ENCODE measurements at regions not wholly inside any gene's neighbourhood (a gene's known extent, or its start where the extent isn't known, plus 50 kb on each side); places are given as distances from the start of the nearest gene placed in this dataset.

DNA sequence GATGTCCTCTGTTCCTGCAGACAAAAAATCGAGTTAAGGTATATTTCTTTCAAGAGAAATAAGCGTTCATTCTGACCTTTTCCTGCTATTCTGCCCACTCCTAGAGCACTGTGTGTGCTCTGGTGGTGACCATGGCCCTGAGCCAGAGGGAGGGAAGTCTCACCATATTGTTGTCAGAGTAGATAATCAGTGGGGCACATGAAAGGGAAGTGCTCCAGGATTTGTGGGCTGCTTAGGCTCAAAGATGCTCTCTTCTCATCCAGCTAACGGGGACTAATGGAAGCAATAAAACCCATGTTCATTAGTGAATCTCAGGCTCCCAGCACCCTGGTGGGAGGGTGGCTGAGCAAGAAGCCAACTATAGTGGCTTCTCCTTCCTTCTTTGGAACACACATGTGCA lies 70.7 kb upstream of the EOMES start:
- H3K36me3 ChIP-seq (ENCODE audit: insufficient read depth, low read length, poor library complexity, severe bottlenecking) = no peaks in the 10 kb centered on the region
- no peaks in the 10 kb centered on the region for H3K4me1 ChIP-seq (ENCODE audit: insufficient read depth, low read length, poor library complexity, severe bottlenecking)
- H3K9me3 ChIP-seq (ENCODE audit: low read depth, low read length, poor library complexity, severe bottlenecking) = no peaks in the 10 kb centered on the region
- no peak overlapping the region for H3K27ac ChIP-seq (ENCODE audit: low read depth, low read length, poor library complexity, severe bottlenecking)
- CTCF ChIA-PET = no interaction called here
- no peak for DNase-seq (ENCODE audit: low spot score)
- no peak overlapping the region for H3K4me3 ChIP-seq (ENCODE audit: low read depth, low read length, poor library complexity, severe bottlenecking)
- no peak for TF ChIP-seq EZH2 (IDR thresholded peaks at IDR 0.05; ENCODE audit: borderline replicate concordance, low read depth, low read length, poor library complexity, severe bottlenecking)
- TF ChIP-seq, protein P1, sequence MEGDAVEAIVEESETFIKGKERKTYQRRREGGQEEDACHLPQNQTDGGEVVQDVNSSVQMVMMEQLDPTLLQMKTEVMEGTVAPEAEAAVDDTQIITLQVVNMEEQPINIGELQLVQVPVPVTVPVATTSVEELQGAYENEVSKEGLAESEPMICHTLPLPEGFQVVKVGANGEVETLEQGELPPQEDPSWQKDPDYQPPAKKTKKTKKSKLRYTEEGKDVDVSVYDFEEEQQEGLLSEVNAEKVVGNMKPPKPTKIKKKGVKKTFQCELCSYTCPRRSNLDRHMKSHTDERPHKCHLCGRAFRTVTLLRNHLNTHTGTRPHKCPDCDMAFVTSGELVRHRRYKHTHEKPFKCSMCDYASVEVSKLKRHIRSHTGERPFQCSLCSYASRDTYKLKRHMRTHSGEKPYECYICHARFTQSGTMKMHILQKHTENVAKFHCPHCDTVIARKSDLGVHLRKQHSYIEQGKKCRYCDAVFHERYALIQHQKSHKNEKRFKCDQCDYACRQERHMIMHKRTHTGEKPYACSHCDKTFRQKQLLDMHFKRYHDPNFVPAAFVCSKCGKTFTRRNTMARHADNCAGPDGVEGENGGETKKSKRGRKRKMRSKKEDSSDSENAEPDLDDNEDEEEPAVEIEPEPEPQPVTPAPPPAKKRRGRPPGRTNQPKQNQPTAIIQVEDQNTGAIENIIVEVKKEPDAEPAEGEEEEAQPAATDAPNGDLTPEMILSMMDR (conservative IDR thresholded peaks at IDR 0.05; ENCODE audit: low read depth, low read length) = no peak
- intact Hi-C loops (cut with micrococcal nuclease; ENCODE audit: unreplicated experiment) = no loop called here
- POLR2A ChIA-PET (ENCODE audit: low non-redundant PET) = no interaction called here
- BruUV-seq (replicated peaks) = no TSS peak
- H3K27me3 ChIP-seq (replicated peaks; ENCODE audit: insufficient read depth, low read depth, low read length, poor library complexity) = no peaks in the 10 kb centered on the region

DNA sequence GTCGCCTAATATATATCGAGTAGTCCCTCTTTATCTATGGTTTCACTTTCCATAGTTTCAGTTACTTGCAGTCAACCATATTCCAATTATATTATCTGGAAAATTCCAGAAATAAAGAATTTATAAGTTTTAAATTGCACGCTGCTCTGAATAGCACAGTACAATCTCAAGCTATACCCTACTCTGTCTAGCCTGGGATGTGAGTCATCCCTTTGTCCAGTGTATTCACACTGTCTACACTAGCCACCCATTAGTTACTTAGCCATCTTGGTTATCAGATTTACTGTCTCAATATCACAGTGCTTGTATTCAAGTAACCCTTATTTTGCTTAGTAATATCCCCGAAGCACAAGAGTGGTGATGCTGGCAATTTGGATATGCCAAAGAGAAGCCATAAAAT lies 72.1 kb upstream of the EOMES start:
- TF ChIP-seq, protein P1 (conservative IDR thresholded peaks at IDR 0.05; ENCODE audit: low read depth, low read length) = no peak
- no peak for TF ChIP-seq EZH2 (IDR thresholded peaks at IDR 0.05; ENCODE audit: borderline replicate concordance, low read depth, low read length, poor library complexity, severe bottlenecking)
- Histone ChIP-seq H3K36me3 (ENCODE audit: insufficient read depth, low read length, poor library complexity, severe bottlenecking) (no peaks in the 10 kb centered on the region), H3K4me1 (ENCODE audit: insufficient read depth, low read length, poor library complexity, severe bottlenecking) (no peaks in the 10 kb centered on the region), H3K9me3 (ENCODE audit: low read depth, low read length, poor library complexity, severe bottlenecking) (no peaks in the 10 kb centered on the region), H3K4me3 (ENCODE audit: low read depth, low read length, poor library complexity, severe bottlenecking) (no peak overlapping the region), H3K27ac (ENCODE audit: low read depth, low read length, poor library complexity, severe bottlenecking) (no peak overlapping the region), H3K27me3 (replicated peaks; ENCODE audit: insufficient read depth, low read depth, low read length, poor library complexity) (no peaks in the 10 kb centered on the region)
- CTCF ChIA-PET = no interaction called here
- intact Hi-C loops (cut with micrococcal nuclease; ENCODE audit: unreplicated experiment) = no loop called here
- POLR2A ChIA-PET (ENCODE audit: low non-redundant PET) = no interaction called here
- no TSS peak for BruUV-seq (replicated peaks)
- no peak for DNase-seq (ENCODE audit: low spot score)

DNA sequence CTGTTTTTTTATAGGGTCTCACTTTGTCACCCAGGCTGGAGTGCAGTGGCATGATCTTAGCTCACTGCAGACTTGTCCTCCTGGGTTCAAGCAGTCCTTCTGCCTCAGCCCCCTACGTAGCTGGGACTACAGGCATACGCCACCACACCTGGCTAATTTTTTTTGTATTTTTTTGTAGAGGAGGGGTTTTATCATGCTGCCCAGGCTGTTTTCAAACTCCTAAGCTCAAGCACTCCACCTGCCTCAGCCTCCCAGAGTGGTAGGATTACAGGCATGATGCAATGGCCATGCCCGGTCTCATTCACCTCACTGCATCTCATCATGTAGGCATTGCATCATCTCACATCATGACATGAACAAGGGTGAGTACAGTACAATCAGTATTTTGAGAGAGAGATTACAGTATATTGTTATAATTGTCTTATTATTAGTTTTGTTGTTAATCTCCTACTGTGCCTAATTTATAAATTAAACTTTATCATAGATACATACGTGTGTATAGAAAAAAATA lies 74.3 kb upstream of the EOMES start:
- no peaks in the 10 kb centered on the region for H3K4me1 ChIP-seq (ENCODE audit: insufficient read depth, low read length, poor library complexity, severe bottlenecking)
- H3K27ac ChIP-seq (ENCODE audit: low read depth, low read length, poor library complexity, severe bottlenecking) = no peak overlapping the region
- TF ChIP-seq EZH2 (IDR thresholded peaks at IDR 0.05; ENCODE audit: borderline replicate concordance, low read depth, low read length, poor library complexity, severe bottlenecking) = no peak
- TF ChIP-seq, protein P1 (conservative IDR thresholded peaks at IDR 0.05; ENCODE audit: low read depth, low read length) = no peak
- intact Hi-C loops (cut with micrococcal nuclease; ENCODE audit: unreplicated experiment) = no loop called here
- no peaks in the 10 kb centered on the region for H3K36me3 ChIP-seq (ENCODE audit: insufficient read depth, low read length, poor library complexity, severe bottlenecking)
- no peaks in the 10 kb centered on the region for H3K27me3 ChIP-seq (replicated peaks; ENCODE audit: insufficient read depth, low read depth, low read length, poor library complexity)
- DNase-seq (ENCODE audit: low spot score) = no peak
- H3K9me3 ChIP-seq (ENCODE audit: low read depth, low read length, poor library complexity, severe bottlenecking) = no peaks in the 10 kb centered on the region
- ChIA-PET POLR2A (ENCODE audit: low non-redundant PET) (no interaction called here), CTCF (no interaction called here)
- BruUV-seq (replicated peaks) = no TSS peak
- no peak overlapping the region for H3K4me3 ChIP-seq (ENCODE audit: low read depth, low read length, poor library complexity, severe bottlenecking)
